Neural cell (in vitro differentiated cells): ENCODE measurements at regions not wholly inside any gene's neighbourhood (a gene's known extent, or its start where the extent isn't known, plus 50 kb on each side); places are given as distances from the start of the nearest gene placed in this dataset.

Source experiments
- H2AFZ ChIP-seq: fragments of 200-600, 300-800 bp; sonication (generic), shearing (Covaris generic); 2 replicates; pipeline ENCODE4 v1.6.0; 2014; ENCODE audit warnings: low read depth, mild to moderate bottlenecking, antibody characterized with exemption, low read length, moderate library complexity
- H3F3A ChIP-seq: fragments of 200-600 bp; shearing (Covaris generic); 2 replicates; pipeline ENCODE4 v1.6.1; 2016; ENCODE audit warnings: mild to moderate bottlenecking, moderate library complexity, mixed read lengths, antibody characterized with exemption, low read length; ENCODE audit not compliant: insufficient read depth, poor library complexity, severe bottlenecking
- H3K27ac ChIP-seq: fragments of 200-600, 300-800 bp; sonication (generic), shearing (Covaris generic); 2 replicates; pipeline ENCODE4 v1.5.1; 2014; ENCODE audit warnings: mild to moderate bottlenecking, low read length, moderate library complexity
- H3K27me3 ChIP-seq: fragments of 300-800, 200-600 bp; sonication (generic), shearing (Covaris generic); 2 replicates; pipeline ENCODE4 v1.6.0; 2014; ENCODE audit warnings: mild to moderate bottlenecking, low read depth, low read length, moderate library complexity; ENCODE audit not compliant: insufficient read depth
- H3K36me3 ChIP-seq: fragments of 300-800, 200-600 bp; sonication (generic), shearing (Covaris generic); 2 replicates; pipeline ENCODE4 v1.5.1; 2014; ENCODE audit warnings: mild to moderate bottlenecking, antibody characterized with exemption, low read length, moderate library complexity; ENCODE audit not compliant: insufficient read depth
- H3K4me2 ChIP-seq: fragments of 300-800, 200-600 bp; sonication (generic), shearing (Covaris generic); 2 replicates; pipeline ENCODE4 v1.6.0; 2014; ENCODE audit warnings: mild to moderate bottlenecking, low read length
- H3K4me3 ChIP-seq: fragments of 300-800, 200-600 bp; sonication (generic), shearing (Covaris generic); 2 replicates; pipeline ENCODE4 v1.5.1; 2014; ENCODE audit warnings: mild to moderate bottlenecking, low read length, moderate library complexity
- H3K79me2 ChIP-seq: fragments of 200-600 bp; shearing (Covaris generic); replicated peaks from 2 replicates; pipeline ENCODE4 v1.6.0; 2014; ENCODE audit warnings: mild to moderate bottlenecking, low read length, moderate library complexity; ENCODE audit not compliant: insufficient read depth
- H3K9ac ChIP-seq: fragments of 300-800, 200-600 bp; sonication (generic), shearing (Covaris generic); 2 replicates; pipeline ENCODE4 v1.6.1; 2016; ENCODE audit warnings: mild to moderate bottlenecking, low read length, mixed read lengths
- H3K9me2 ChIP-seq: fragments of 200-600 bp; shearing (Covaris generic); 2 replicates; pipeline ENCODE4 v1.6.1; 2016; ENCODE audit warnings: mild to moderate bottlenecking, low read length, mixed read lengths; ENCODE audit not compliant: insufficient read depth
- H3K9me3 ChIP-seq: fragments of 200-600, 300-800 bp; sonication (generic), shearing (Covaris generic); 2 replicates; pipeline ENCODE4 v1.6.1; 2016; ENCODE audit warnings: mild to moderate bottlenecking, mixed run types, low read length, moderate library complexity, mixed read lengths
- H4K20me1 ChIP-seq: fragments of 200-600 bp; shearing (Covaris generic); 2 replicates; pipeline ENCODE4 v1.6.1; 2016; ENCODE audit warnings: mild to moderate bottlenecking, mixed run types; ENCODE audit not compliant: insufficient read depth
- EP300 ChIP-seq: fragments of 450-650 bp; conservative IDR thresholded peaks from 2 replicates; pipeline ENCODE4 v1.6.1; 2014; ENCODE audit warnings: antibody characterized with exemption, mild to moderate bottlenecking, moderate library complexity; ENCODE audit not compliant: poor library complexity, severe bottlenecking
- EZH2 ChIP-seq: fragments of 200-600, 300-800 bp; shearing (Covaris generic), sonication (generic); IDR thresholded peaks from 2 replicates; pipeline ENCODE4 v1.6.1; 2014; ENCODE audit warnings: antibody characterized with exemption, low read length, borderline replicate concordance, mild to moderate bottlenecking; ENCODE audit not compliant: insufficient read depth, poor library complexity, severe bottlenecking
- MXI1 ChIP-seq: fragments of 450-650 bp; conservative IDR thresholded peaks from 2 replicates; pipeline ENCODE4 v1.6.1; 2014; ENCODE audit warnings: antibody characterized with exemption, mild to moderate bottlenecking; ENCODE audit not compliant: poor library complexity, severe bottlenecking
- POLR2AphosphoS5 ChIP-seq: IDR thresholded peaks from 2 replicates; pipeline ENCODE4 v1.6.1; 2012
- RAD21 ChIP-seq: fragments of 450-650 bp; conservative IDR thresholded peaks from 2 replicates; pipeline ENCODE4 v1.6.1; 2014; ENCODE audit warnings: antibody characterized with exemption, mild to moderate bottlenecking, moderate library complexity
- SMC3 ChIP-seq: fragments of 450-650 bp; conservative IDR thresholded peaks from 2 replicates; pipeline ENCODE4 v1.6.1; 2014; ENCODE audit warnings: antibody characterized with exemption, mild to moderate bottlenecking, moderate library complexity; ENCODE audit not compliant: poor library complexity
- TAF1 ChIP-seq: IDR thresholded peaks from 2 replicates; pipeline ENCODE4 v1.6.1; 2012; ENCODE audit warnings: low read depth
- TF ChIP-seq, protein P1 (sequence below): fragments of 450-650 bp; IDR thresholded peaks from 2 replicates; pipeline ENCODE4 v1.5.1; 2014; ENCODE audit warnings: antibody characterized with exemption, mild to moderate bottlenecking, moderate library complexity; ENCODE audit not compliant: poor library complexity, severe bottlenecking
- TF ChIP-seq, protein P2 (sequence below): IDR thresholded peaks from 2 replicates; pipeline ENCODE4 v1.6.1; 2012; ENCODE audit warnings: borderline replicate concordance

DNA sequence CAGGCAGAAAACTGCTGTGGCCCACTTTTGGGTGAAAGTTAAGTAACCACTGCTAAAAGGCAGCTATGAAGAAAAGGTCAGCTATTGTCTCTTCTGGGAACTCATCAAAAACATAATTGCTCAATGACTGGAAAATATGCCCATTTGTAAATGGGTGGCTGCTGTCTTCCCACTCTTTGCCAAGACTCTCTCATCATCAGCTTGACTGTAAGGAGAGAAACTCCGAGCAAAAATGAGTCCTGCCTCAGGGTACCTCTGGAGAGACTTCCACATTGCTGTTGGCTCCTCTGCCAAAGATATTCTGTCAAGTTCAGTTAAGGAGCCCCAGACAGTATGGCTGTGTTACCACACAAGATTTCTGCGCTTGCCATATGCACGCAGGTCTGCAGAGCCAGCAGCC, 138.7 kb downstream of the BBOX1 start:
- Histone ChIP-seq H3F3A (no peaks in the 10 kb centered on the region), H2AFZ (no peak overlapping the region), H3K27ac (no peak overlapping the region), H3K36me3 (no peaks in the 10 kb centered on the region), H4K20me1 (no peaks in the 10 kb centered on the region), H3K9ac (no peak overlapping the region), H3K4me3 (no peak overlapping the region), H3K79me2 (no peaks in the 10 kb centered on the region), H3K4me2 (no peak overlapping the region), H3K9me2 (no peaks in the 10 kb centered on the region), H3K9me3 (no peaks in the 10 kb centered on the region), H3K27me3 (no peaks in the 10 kb centered on the region)
- TF ChIP-seq EP300 (no peak), MXI1 (no peak), TAF1 (no peak), POLR2AphosphoS5 (no peak)
- TF ChIP-seq, protein P1, sequence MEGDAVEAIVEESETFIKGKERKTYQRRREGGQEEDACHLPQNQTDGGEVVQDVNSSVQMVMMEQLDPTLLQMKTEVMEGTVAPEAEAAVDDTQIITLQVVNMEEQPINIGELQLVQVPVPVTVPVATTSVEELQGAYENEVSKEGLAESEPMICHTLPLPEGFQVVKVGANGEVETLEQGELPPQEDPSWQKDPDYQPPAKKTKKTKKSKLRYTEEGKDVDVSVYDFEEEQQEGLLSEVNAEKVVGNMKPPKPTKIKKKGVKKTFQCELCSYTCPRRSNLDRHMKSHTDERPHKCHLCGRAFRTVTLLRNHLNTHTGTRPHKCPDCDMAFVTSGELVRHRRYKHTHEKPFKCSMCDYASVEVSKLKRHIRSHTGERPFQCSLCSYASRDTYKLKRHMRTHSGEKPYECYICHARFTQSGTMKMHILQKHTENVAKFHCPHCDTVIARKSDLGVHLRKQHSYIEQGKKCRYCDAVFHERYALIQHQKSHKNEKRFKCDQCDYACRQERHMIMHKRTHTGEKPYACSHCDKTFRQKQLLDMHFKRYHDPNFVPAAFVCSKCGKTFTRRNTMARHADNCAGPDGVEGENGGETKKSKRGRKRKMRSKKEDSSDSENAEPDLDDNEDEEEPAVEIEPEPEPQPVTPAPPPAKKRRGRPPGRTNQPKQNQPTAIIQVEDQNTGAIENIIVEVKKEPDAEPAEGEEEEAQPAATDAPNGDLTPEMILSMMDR, result no peak

GRCh38 chr11:27178859-27179258, 138.2 kb downstream of the BBOX1 start:
- Histone ChIP-seq H3K36me3 (no peaks in the 10 kb centered on the region), H3K79me2 (no peaks in the 10 kb centered on the region), H4K20me1 (no peaks in the 10 kb centered on the region), H3K9ac (no peak overlapping the region), H2AFZ (no peak overlapping the region), H3K4me3 (no peak overlapping the region), H3K27me3 (no peaks in the 10 kb centered on the region), H3F3A (no peaks in the 10 kb centered on the region), H3K9me3 (no peaks in the 10 kb centered on the region), H3K9me2 (no peaks in the 10 kb centered on the region), H3K4me2 (no peak overlapping the region), H3K27ac (no peak overlapping the region)
- TF ChIP-seq RAD21, result no peak
- TF ChIP-seq EP300, result no peak
- TF ChIP-seq, protein P1, result no peak
- TF ChIP-seq POLR2AphosphoS5, result no peak
- no peak for TF ChIP-seq EZH2
- no peak for TF ChIP-seq TAF1
- no peak for TF ChIP-seq SMC3
- no peak for TF ChIP-seq MXI1
- TF ChIP-seq, protein P2, sequence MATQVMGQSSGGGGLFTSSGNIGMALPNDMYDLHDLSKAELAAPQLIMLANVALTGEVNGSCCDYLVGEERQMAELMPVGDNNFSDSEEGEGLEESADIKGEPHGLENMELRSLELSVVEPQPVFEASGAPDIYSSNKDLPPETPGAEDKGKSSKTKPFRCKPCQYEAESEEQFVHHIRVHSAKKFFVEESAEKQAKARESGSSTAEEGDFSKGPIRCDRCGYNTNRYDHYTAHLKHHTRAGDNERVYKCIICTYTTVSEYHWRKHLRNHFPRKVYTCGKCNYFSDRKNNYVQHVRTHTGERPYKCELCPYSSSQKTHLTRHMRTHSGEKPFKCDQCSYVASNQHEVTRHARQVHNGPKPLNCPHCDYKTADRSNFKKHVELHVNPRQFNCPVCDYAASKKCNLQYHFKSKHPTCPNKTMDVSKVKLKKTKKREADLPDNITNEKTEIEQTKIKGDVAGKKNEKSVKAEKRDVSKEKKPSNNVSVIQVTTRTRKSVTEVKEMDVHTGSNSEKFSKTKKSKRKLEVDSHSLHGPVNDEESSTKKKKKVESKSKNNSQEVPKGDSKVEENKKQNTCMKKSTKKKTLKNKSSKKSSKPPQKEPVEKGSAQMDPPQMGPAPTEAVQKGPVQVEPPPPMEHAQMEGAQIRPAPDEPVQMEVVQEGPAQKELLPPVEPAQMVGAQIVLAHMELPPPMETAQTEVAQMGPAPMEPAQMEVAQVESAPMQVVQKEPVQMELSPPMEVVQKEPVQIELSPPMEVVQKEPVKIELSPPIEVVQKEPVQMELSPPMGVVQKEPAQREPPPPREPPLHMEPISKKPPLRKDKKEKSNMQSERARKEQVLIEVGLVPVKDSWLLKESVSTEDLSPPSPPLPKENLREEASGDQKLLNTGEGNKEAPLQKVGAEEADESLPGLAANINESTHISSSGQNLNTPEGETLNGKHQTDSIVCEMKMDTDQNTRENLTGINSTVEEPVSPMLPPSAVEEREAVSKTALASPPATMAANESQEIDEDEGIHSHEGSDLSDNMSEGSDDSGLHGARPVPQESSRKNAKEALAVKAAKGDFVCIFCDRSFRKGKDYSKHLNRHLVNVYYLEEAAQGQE, result no peak
